CD4-positive, alpha-beta T cell (primary cell): ENCODE measurements at regions not wholly inside any gene's neighbourhood (a gene's known extent, or its start where the extent isn't known, plus 50 kb on each side); places are given as distances from the start of the nearest gene placed in this dataset.

Source experiments
- ATAC-seq: fragments of 200-7000 bp; cut with Tn5 transposase; one replicate; pipeline ENCODE4 v1.10.0; 2022; ENCODE audit warnings: mild to moderate bottlenecking; ENCODE audit not compliant: poor library complexity
- CTCF ChIA-PET: fragments of 350-600 bp; sonication (Branson Sonifier 250); formaldehyde crosslinking; loops from one replicate; lab custom pipeline; 2021; ENCODE audit warnings: antibody characterized with exemption, inconsistent platforms; lab: Charles Lee
- POLR2A ChIA-PET: fragments of 350-600 bp; sonication (Branson Sonifier 250); formaldehyde crosslinking; loops from one replicate; lab custom pipeline; 2021; ENCODE audit warnings: antibody characterized with exemption, inconsistent platforms; lab: Charles Lee
- DNase-seq, 14 experiments: peaks; one replicate each; pipeline ENCODE4 v3.0.0-alpha.2; 2013 to 2020; ENCODE audit warnings: mixed read lengths in 2 of 14
- H3K27ac ChIP-seq, 2 donors: one replicate each; pipeline versions ENCODE4 v1.5.1 to v1.7.0; 2013; ENCODE audit warnings: low read length in 2 of 2, low read depth in 1 of 2, mild to moderate bottlenecking in 1 of 2
- H3K27me3 ChIP-seq, 2 experiments: 1 replicate in 1 of 2; 2 replicates in 1 of 2; pipeline versions ENCODE4 v1.6.1 to v1.7.0; 2013; ENCODE audit warnings: low read length in 2 of 2, control low read depth in 1 of 2, mild to moderate bottlenecking in 1 of 2, moderate library complexity in 1 of 2; ENCODE audit not compliant: insufficient read depth in 2 of 2, control insufficient read depth in 1 of 2
- H3K36me3 ChIP-seq: one replicate; pipeline ENCODE4 v1.6.1; 2013; ENCODE audit warnings: low read length, control low read depth; ENCODE audit not compliant: insufficient read depth
- H3K4me1 ChIP-seq: one replicate; pipeline ENCODE4 v1.6.1; 2013; ENCODE audit warnings: low read length, control low read depth; ENCODE audit not compliant: insufficient read depth
- H3K4me3 ChIP-seq: one replicate; pipeline ENCODE4 v1.5.1; 2013; ENCODE audit warnings: mild to moderate bottlenecking, low read length, moderate library complexity
- H3K9me3 ChIP-seq, 2 experiments: 1 replicate in 1 of 2; 2 replicates in 1 of 2; pipeline versions ENCODE4 v1.6.1 to v1.7.0; 2013; ENCODE audit warnings: low read length in 2 of 2, mild to moderate bottlenecking in 2 of 2, control low read depth in 1 of 2, moderate library complexity in 1 of 2; ENCODE audit not compliant: control insufficient read depth in 1 of 2, insufficient read depth in 1 of 2
- H3K27ac Mint-ChIP-seq: one replicate; pipeline ENCODE4 v1.8.0; 2020; ENCODE audit warnings: mixed read lengths
- H3K27me3 Mint-ChIP-seq: one replicate; pipeline ENCODE4 v1.8.0; 2021; ENCODE audit warnings: mixed read lengths
- H3K36me3 Mint-ChIP-seq: one replicate; pipeline ENCODE4 v1.8.0; 2021; ENCODE audit warnings: low read depth, mixed read lengths
- H3K4me1 Mint-ChIP-seq: one replicate; pipeline ENCODE4 v1.8.0; 2021; ENCODE audit warnings: low read depth, mixed read lengths
- H3K4me3 Mint-ChIP-seq: one replicate; pipeline ENCODE4 v1.8.0; 2020; ENCODE audit warnings: mild to moderate bottlenecking, mixed read lengths
- H3K9me3 Mint-ChIP-seq: one replicate; pipeline ENCODE4 v1.8.0; 2020; ENCODE audit warnings: mixed read lengths
- intact Hi-C, 2 experiments: fragments of 100-400 bp; cut with DNase I in 1 of 2; cut with micrococcal nuclease in 1 of 2; formaldehyde crosslinking; loops; one replicate each; pipeline versions ENCODE4 v1.15.1 to v1.9.0; 2023 to 2025; cut with DNase I, micrococcal nuclease
- TF ChIP-seq, protein P1 (sequence below): fragments of 200-600 bp; IDR thresholded peaks from one replicate; pipeline ENCODE4 v1.8.0; 2022; ENCODE audit warnings: antibody characterized with exemption, mild to moderate bottlenecking

DNA sequence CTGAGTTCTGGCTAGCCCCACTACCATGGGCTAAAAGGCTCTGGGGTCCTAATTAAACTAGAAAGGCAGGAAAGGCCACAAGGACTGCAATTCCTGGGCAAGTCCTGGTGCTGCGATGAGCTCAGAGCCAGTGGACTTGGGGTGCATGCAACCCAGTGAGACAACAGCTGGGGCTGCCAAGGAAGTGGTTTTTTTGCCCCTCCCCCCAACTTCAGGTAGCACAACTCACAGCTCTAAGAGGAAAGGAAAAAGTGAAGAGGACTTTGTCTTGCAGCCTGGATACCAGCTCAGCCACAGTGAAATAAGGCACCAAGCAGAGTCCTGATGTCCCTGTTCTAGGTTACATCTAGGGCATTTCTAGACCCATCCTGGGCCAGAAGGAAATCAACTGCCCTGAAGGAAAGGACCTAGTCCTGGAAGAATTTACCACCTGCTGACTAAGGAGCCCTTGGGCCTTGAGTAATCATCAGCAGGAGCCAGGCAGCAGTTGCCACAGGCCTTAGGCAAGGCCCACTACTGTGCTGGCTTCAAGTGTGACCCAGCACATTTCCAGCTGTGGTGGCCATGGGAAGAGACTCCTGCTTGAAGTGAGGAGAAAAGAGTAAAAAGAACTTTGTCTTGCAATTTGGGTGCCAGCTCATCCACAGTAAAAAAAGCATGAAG lies 358.4 kb downstream of the BTBD3 start:
- intact Hi-C loops = no loop called here
- Histone ChIP-seq H3K27ac (no peak overlapping the region), H3K9me3 (peaks cover 0 to 11% of the 10 kb centered on the region in 2 experiments), H3K36me3 (no peaks in the 10 kb centered on the region), H3K27me3 (no peaks in the 10 kb centered on the region), H3K4me3 (no peak overlapping the region), H3K4me1 (no peaks in the 10 kb centered on the region)
- no peaks in the 10 kb centered on the region for H3K27me3 Mint-ChIP-seq
- ChIA-PET CTCF (no interaction called here), POLR2A (no interaction called here)
- H3K4me3 Mint-ChIP-seq = no peak overlapping the region
- TF ChIP-seq, protein P1, sequence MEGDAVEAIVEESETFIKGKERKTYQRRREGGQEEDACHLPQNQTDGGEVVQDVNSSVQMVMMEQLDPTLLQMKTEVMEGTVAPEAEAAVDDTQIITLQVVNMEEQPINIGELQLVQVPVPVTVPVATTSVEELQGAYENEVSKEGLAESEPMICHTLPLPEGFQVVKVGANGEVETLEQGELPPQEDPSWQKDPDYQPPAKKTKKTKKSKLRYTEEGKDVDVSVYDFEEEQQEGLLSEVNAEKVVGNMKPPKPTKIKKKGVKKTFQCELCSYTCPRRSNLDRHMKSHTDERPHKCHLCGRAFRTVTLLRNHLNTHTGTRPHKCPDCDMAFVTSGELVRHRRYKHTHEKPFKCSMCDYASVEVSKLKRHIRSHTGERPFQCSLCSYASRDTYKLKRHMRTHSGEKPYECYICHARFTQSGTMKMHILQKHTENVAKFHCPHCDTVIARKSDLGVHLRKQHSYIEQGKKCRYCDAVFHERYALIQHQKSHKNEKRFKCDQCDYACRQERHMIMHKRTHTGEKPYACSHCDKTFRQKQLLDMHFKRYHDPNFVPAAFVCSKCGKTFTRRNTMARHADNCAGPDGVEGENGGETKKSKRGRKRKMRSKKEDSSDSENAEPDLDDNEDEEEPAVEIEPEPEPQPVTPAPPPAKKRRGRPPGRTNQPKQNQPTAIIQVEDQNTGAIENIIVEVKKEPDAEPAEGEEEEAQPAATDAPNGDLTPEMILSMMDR = no peak
- H3K4me1 Mint-ChIP-seq = no peaks in the 10 kb centered on the region
- H3K36me3 Mint-ChIP-seq = no peaks in the 10 kb centered on the region
- DNase-seq (no peak), ATAC-seq (no peak)
- H3K9me3 Mint-ChIP-seq = peaks cover 12% of the 10 kb centered on the region
- no peak overlapping the region for H3K27ac Mint-ChIP-seq

DNA sequence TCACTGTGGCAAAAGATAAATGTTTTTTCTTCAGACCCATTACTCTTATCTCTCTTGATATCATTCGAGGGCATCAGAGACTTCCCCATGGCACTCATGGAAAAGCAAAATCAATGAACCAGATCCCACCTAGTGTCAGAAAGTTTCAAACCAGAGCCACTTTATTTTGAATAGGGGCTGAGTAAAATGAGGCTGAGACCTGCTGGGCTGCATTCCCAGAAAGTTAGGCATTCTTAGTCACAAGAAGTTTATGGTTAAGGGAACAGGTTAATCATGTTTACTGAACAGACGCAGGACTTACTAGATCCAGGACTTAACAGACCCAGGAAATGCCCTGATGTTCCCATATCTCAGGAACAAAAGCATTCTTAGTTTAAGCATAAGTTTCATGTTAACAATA lies 369.9 kb downstream of the BTBD3 start:
- Histone ChIP-seq H3K36me3 (no peaks in the 10 kb centered on the region), H3K27me3 (no peaks in the 10 kb centered on the region), H3K4me3 (no peak overlapping the region), H3K4me1 (no peaks in the 10 kb centered on the region), H3K9me3 (peaks cover 0 to 7% of the 10 kb centered on the region in 2 experiments), H3K27ac (no peak overlapping the region)
- ChIA-PET POLR2A (no interaction called here), CTCF (no interaction called here)
- intact Hi-C loops = no loop called here
- H3K4me1 Mint-ChIP-seq = no peaks in the 10 kb centered on the region
- H3K36me3 Mint-ChIP-seq = no peaks in the 10 kb centered on the region
- peaks cover 10% of the 10 kb centered on the region for H3K9me3 Mint-ChIP-seq
- TF ChIP-seq, protein P1 = no peak
- no peak overlapping the region for H3K4me3 Mint-ChIP-seq
- DNase-seq (no peak), ATAC-seq (no peak)
- H3K27me3 Mint-ChIP-seq = no peaks in the 10 kb centered on the region
- H3K27ac Mint-ChIP-seq = no peak overlapping the region

DNA sequence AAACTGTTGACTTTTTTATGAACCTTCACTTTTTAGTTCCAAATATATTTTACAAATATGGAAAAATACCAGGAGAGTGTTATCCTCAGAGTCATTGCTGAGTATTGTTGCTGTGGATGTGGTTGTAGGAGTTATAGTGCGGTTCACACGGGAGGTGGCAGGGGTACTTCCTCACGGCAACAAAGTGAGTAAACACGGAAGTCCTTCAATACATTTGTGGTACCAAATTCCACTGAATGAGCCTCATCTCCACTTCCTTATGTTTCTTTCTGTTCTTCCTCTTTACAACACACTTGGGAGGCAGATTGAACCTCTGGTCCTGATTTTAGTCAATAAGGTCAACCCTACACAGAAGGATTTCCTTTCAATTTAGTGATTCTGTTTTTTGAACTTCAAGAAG lies 371.8 kb downstream of the BTBD3 start:
- TF ChIP-seq, protein P1 = no peak
- Histone ChIP-seq H3K36me3 (no peaks in the 10 kb centered on the region), H3K27me3 (no peaks in the 10 kb centered on the region), H3K9me3 (peaks cover 0 to 7% of the 10 kb centered on the region in 2 experiments), H3K4me1 (no peaks in the 10 kb centered on the region), H3K4me3 (no peak overlapping the region), H3K27ac (no peak overlapping the region)
- Mint-ChIP-seq H3K36me3 (no peaks in the 10 kb centered on the region), H3K9me3 (peaks cover 7% of the 10 kb centered on the region), H3K4me3 (no peak overlapping the region), H3K4me1 (no peaks in the 10 kb centered on the region), H3K27ac (no peak overlapping the region), H3K27me3 (no peaks in the 10 kb centered on the region)
- intact Hi-C loops = no loop called here
- no peak for ATAC-seq
- ChIA-PET CTCF (no interaction called here), POLR2A (no interaction called here)
- no peak for DNase-seq
